ENCODE measurements at regions not wholly inside any gene's neighbourhood (a gene's known extent, or its start where the extent isn't known, plus 50 kb on each side); places are given as distances from the start of the nearest gene placed in this dataset.

GRCh38 chr2:239777219-239777618 is 247.9 kb downstream of the NDUFA10 start:
- no peaks in the 10 kb centered on the region for H3K9me3 ChIP-seq
- no peak overlapping the region for H3K4me3 ChIP-seq
- ATAC-seq = no peak
- DNase-seq = no peak
- intact Hi-C loops (cut with DNase I) = no loop called here
- H3K36me3 ChIP-seq (replicated peaks in 1 of 2; ENCODE audit: insufficient read depth in 1 of 2, low read depth in 2 of 2) = no peaks in the 10 kb centered on the region
- no peak for TF ChIP-seq POLR2A (IDR thresholded peaks at IDR 0.05)
- TF ChIP-seq, protein P1, sequence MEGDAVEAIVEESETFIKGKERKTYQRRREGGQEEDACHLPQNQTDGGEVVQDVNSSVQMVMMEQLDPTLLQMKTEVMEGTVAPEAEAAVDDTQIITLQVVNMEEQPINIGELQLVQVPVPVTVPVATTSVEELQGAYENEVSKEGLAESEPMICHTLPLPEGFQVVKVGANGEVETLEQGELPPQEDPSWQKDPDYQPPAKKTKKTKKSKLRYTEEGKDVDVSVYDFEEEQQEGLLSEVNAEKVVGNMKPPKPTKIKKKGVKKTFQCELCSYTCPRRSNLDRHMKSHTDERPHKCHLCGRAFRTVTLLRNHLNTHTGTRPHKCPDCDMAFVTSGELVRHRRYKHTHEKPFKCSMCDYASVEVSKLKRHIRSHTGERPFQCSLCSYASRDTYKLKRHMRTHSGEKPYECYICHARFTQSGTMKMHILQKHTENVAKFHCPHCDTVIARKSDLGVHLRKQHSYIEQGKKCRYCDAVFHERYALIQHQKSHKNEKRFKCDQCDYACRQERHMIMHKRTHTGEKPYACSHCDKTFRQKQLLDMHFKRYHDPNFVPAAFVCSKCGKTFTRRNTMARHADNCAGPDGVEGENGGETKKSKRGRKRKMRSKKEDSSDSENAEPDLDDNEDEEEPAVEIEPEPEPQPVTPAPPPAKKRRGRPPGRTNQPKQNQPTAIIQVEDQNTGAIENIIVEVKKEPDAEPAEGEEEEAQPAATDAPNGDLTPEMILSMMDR (IDR thresholded peaks at IDR 0.05) = no peak
- no peaks in the 10 kb centered on the region for H3K4me1 ChIP-seq
- no peaks in the 10 kb centered on the region for H3K27me3 ChIP-seq
- no peak overlapping the region for H3K27ac ChIP-seq
- WGBS, 2 donors = 55 to 78% methylated on average over 3 to 11 of the region's 11 CpGs

- Histone ChIP-seq H3K27ac (no peak overlapping the region), H3K4me3 (no peak overlapping the region), H3K36me3 (replicated peaks in 1 of 2; ENCODE audit: insufficient read depth in 1 of 2, low read depth in 2 of 2) (no peaks in the 10 kb centered on the region), H3K4me1 (no peaks in the 10 kb centered on the region), H3K27me3 (no peaks in the 10 kb centered on the region), H3K9me3 (peaks cover 0 to 2% (median 0%) of the 10 kb centered on the region in 3 donors)
- DNase-seq = no peak
- WGBS, 2 donors = 57 to 63% methylated on average over 14 to 19 of the region's 19 CpGs
- no peak for ATAC-seq
- TF ChIP-seq POLR2A (IDR thresholded peaks at IDR 0.05) = no peak
- TF ChIP-seq, protein P1 (IDR thresholded peaks at IDR 0.05) = no peak
- intact Hi-C loops (cut with DNase I) = no loop called here
These were observed 248.6 kb downstream of the NDUFA10 start for GRCh38 chr2:239776436-239777005.

GRCh38 chr2:239775623-239776435 is 249.3 kb downstream of the NDUFA10 start:
- Histone ChIP-seq H3K27ac (no peak overlapping the region), H3K9me3 (peaks cover 0 to 7% (median 0%) of the 10 kb centered on the region in 3 donors), H3K36me3 (replicated peaks in 1 of 2; ENCODE audit: insufficient read depth in 1 of 2, low read depth in 2 of 2) (no peaks in the 10 kb centered on the region), H3K27me3 (no peaks in the 10 kb centered on the region), H3K4me3 (no peak overlapping the region), H3K4me1 (no peaks in the 10 kb centered on the region)
- no peak for TF ChIP-seq POLR2A (IDR thresholded peaks at IDR 0.05)
- TF ChIP-seq, protein P1 (IDR thresholded peaks at IDR 0.05) = no peak
- WGBS, 2 donors = 56 to 59% methylated on average over 20 to 21 of the region's 21 CpGs
- intact Hi-C loops (cut with DNase I) = no loop called here
- ATAC-seq = no peak
- no peak for DNase-seq

- intact Hi-C loops (cut with DNase I) = no loop called here
- WGBS, 2 donors = 63% methylated on average over 17 of the region's 17 CpGs
- H3K27me3 ChIP-seq = no peaks in the 10 kb centered on the region
- H3K27ac ChIP-seq = no peak overlapping the region
- H3K4me1 ChIP-seq = no peaks in the 10 kb centered on the region
- DNase-seq (no peak), ATAC-seq (no peak)
- no peak for TF ChIP-seq POLR2A (IDR thresholded peaks at IDR 0.05)
- no peaks in the 10 kb centered on the region for H3K36me3 ChIP-seq (replicated peaks in 1 of 2; ENCODE audit: insufficient read depth in 1 of 2, low read depth in 2 of 2)
- H3K4me3 ChIP-seq = no peak overlapping the region
- H3K9me3 ChIP-seq = peaks cover 0 to 7% (median 0%) of the 10 kb centered on the region in 3 donors
These were observed 250.1 kb downstream of the NDUFA10 start for GRCh38 chr2:239774933-239775622.

DNA sequence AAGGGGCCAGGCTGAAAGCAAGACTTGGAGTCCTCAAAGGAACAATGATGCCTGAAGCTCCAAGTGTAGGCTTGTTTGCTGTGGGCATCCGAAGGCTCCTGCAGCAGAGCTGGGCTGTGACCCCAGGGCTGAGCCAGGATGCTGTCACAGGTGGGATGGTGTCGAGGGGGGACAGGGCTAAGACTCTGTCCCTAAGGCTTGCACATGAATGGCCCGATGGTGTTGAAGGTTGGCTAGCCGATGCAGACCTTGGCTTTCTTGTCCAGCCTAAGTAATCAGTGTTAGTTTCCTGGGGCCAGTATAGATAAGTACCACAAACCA is 251.0 kb downstream of the NDUFA10 start:
- TF ChIP-seq, protein P1 (IDR thresholded peaks at IDR 0.05) = no peak
- TF ChIP-seq POLR2A (IDR thresholded peaks at IDR 0.05) = no peak
- DNase-seq = peak in 1 of 4 donors; percentile 0
- peaks cover 0 to 7% (median 0%) of the 10 kb centered on the region in 3 donors for H3K9me3 ChIP-seq
- intact Hi-C loops (cut with DNase I) = no loop called here
- 72 to 84% methylated on average over 4 of the region's 4 CpGs for WGBS, 2 donors
- no peaks in the 10 kb centered on the region for H3K27me3 ChIP-seq
- no peak overlapping the region for H3K27ac ChIP-seq
- no peaks in the 10 kb centered on the region for H3K4me1 ChIP-seq
- ATAC-seq = no peak
- no peaks in the 10 kb centered on the region for H3K36me3 ChIP-seq (replicated peaks in 1 of 2; ENCODE audit: insufficient read depth in 1 of 2, low read depth in 2 of 2)
- no peak overlapping the region for H3K4me3 ChIP-seq
